HEK293T (cell line): ENCODE measurements at regions not wholly inside any gene's neighbourhood (a gene's known extent, or its start where the extent isn't known, plus 50 kb on each side); places are given as distances from the start of the nearest gene placed in this dataset.

Experiments
- BHLHE40 ChIP-seq: fragments of 450-650 bp; IDR thresholded peaks from 2 replicates; pipeline ENCODE4 v1.6.1; 2016; ENCODE audit warnings: mild to moderate bottlenecking, moderate library complexity, borderline replicate concordance
- CTBP1 ChIP-seq: fragments of 450-650 bp; IDR thresholded peaks from 2 replicates; pipeline ENCODE4 v1.6.1; 2016; ENCODE audit warnings: borderline replicate concordance
- FOXM1 ChIP-seq: fragments of 450-650 bp; IDR thresholded peaks from 2 replicates; pipeline ENCODE4 v1.6.1; 2017; ENCODE audit warnings: mild to moderate bottlenecking, borderline replicate concordance
- LEF1 ChIP-seq: fragments of 450-650 bp; IDR thresholded peaks from 2 replicates; pipeline ENCODE4 v1.6.1; 2017; ENCODE audit warnings: mild to moderate bottlenecking, borderline replicate concordance
- SP1 ChIP-seq: fragments of 450-650 bp; IDR thresholded peaks from 2 replicates; pipeline ENCODE4 v1.6.1; 2017
- SUZ12 ChIP-seq: fragments of 450-650 bp; IDR thresholded peaks from 2 replicates; pipeline ENCODE4 v1.6.1; 2016; ENCODE audit warnings: mild to moderate bottlenecking

- TF ChIP-seq BHLHE40 (no peak), FOXM1 (no peak), CTBP1 (no peak), LEF1 (no peak), SP1 (no peak), SUZ12 (no peak)
These were observed 145.2 kb upstream of the CIBAR2 start for GRCh38 chr16:85257483-85257882.
